OCI-LY7 (cell line): ENCODE measurements at regions not wholly inside any gene's neighbourhood (a gene's known extent, or its start where the extent isn't known, plus 50 kb on each side); places are given as distances from the start of the nearest gene placed in this dataset.

Experiments used
- EZH2phosphoT487 ChIP-seq: fragments of 200-600 bp; sonication (generic); IDR thresholded peaks from 2 replicates; pipeline ENCODE4 v1.6.1; 2018; ENCODE audit warnings: low read depth, borderline replicate concordance, mild to moderate bottlenecking, mixed run types, antibody characterized with exemption, low read length, moderate library complexity, mixed read lengths
- TF ChIP-seq, protein P1 (sequence below): fragments of 200-600 bp; sonication (generic); conservative IDR thresholded peaks from 2 replicates; pipeline ENCODE4 v1.5.1; 2014; ENCODE audit warnings: mild to moderate bottlenecking, antibody characterized with exemption, low read length, moderate library complexity, mixed read lengths

DNA sequence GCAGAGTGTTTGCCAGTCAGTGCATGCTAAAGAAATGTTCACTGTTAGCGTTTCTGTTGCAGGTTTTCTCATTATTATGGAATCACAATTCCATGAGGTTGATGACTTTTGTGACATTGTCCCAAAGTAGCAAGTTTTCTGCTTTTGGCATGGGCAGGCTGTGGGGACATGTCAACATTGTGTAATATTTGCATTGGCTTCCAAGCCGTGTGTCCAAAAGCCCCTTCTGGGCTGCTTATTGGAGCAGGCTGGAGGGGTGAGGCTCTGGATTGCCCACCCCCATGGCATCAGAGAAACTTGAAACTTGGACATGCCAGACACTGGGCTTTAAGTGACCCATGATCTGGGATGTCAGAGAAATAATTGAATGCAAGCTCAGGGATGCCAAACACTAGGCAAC lies 90.7 kb downstream of the RTL9 start:
- TF ChIP-seq, protein P1, sequence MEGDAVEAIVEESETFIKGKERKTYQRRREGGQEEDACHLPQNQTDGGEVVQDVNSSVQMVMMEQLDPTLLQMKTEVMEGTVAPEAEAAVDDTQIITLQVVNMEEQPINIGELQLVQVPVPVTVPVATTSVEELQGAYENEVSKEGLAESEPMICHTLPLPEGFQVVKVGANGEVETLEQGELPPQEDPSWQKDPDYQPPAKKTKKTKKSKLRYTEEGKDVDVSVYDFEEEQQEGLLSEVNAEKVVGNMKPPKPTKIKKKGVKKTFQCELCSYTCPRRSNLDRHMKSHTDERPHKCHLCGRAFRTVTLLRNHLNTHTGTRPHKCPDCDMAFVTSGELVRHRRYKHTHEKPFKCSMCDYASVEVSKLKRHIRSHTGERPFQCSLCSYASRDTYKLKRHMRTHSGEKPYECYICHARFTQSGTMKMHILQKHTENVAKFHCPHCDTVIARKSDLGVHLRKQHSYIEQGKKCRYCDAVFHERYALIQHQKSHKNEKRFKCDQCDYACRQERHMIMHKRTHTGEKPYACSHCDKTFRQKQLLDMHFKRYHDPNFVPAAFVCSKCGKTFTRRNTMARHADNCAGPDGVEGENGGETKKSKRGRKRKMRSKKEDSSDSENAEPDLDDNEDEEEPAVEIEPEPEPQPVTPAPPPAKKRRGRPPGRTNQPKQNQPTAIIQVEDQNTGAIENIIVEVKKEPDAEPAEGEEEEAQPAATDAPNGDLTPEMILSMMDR, result no peak
- TF ChIP-seq EZH2phosphoT487, result no peak
